CD14-positive monocyte (primary cell): ENCODE measurements at regions not wholly inside any gene's neighbourhood (a gene's known extent, or its start where the extent isn't known, plus 50 kb on each side); places are given as distances from the start of the nearest gene placed in this dataset.
A peak's percentile ranks its signal among the peaks of the same experiment; 100 is the strongest.

Experiments
- DNase-seq, 3 donors: peaks; one replicate each; pipeline ENCODE4 v3.0.0-alpha.2; 2011 to 2022
- H2AFZ ChIP-seq: 2 replicates; pipeline ENCODE4 v1.6.0; 2012; ENCODE audit warnings: mild to moderate bottlenecking, low read depth, low read length, inconsistent platforms; ENCODE audit not compliant: insufficient read depth, poor library complexity, severe bottlenecking
- H3K27ac ChIP-seq, 2 donors: 1 replicate in 1 of 2; 2 replicates in 1 of 2; pipeline ENCODE4 v1.5.1; 2012 to 2013; ENCODE audit warnings: low read length in 2 of 2, control low read depth in 1 of 2, inconsistent platforms in 1 of 2, low read depth in 1 of 2, mild to moderate bottlenecking in 1 of 2
- H3K27me3 ChIP-seq, 2 donors: one replicate each; pipeline versions ENCODE4 v1.6.0 to v1.6.1; 2011 to 2013; ENCODE audit warnings: low read length in 2 of 2; ENCODE audit not compliant: control insufficient read depth in 2 of 2, insufficient read depth in 2 of 2
- H3K36me3 ChIP-seq, 2 donors: replicated peaks in 1 of 2; 1 replicate in 1 of 2; 2 replicates in 1 of 2; pipeline versions ENCODE4 v1.5.1 to v1.6.1; 2012 to 2013; ENCODE audit warnings: low read length in 2 of 2, control low read depth in 1 of 2, inconsistent platforms in 1 of 2, mild to moderate bottlenecking in 1 of 2; ENCODE audit not compliant: insufficient read depth in 2 of 2, control insufficient read depth in 1 of 2
- H3K4me1 ChIP-seq, 2 donors: 1 replicate in 1 of 2; 2 replicates in 1 of 2; pipeline versions ENCODE4 v1.5.1 to v1.6.1; 2012 to 2013; ENCODE audit warnings: low read length in 2 of 2, control low read depth in 1 of 2, inconsistent platforms in 1 of 2, mild to moderate bottlenecking in 1 of 2, moderate library complexity in 1 of 2; ENCODE audit not compliant: insufficient read depth in 2 of 2, control insufficient read depth in 1 of 2
- H3K4me2 ChIP-seq: replicated peaks from 2 replicates; pipeline ENCODE3; 2012; ENCODE audit warnings: low read length, moderate library complexity, mild to moderate bottlenecking; ENCODE audit not compliant: poor library complexity, severe bottlenecking; ENCODE audit errors: extremely low read depth
- H3K4me3 ChIP-seq, 3 experiments: fragments of 200-600 bp in 1 of 3; sonication (generic) in 1 of 3; replicated peaks in 1 of 3; 1 replicate in 2 of 3; 2 replicates in 1 of 3; pipeline ENCODE4 v1.5.1; 2011 to 2013; ENCODE audit warnings: low read length in 3 of 3, mild to moderate bottlenecking in 3 of 3, control low read depth in 2 of 3, low read depth in 2 of 3, inconsistent platforms in 1 of 3, moderate library complexity in 1 of 3
- H3K79me2 ChIP-seq: 2 replicates; pipeline ENCODE4 v1.6.0; 2012; ENCODE audit warnings: mild to moderate bottlenecking, control low read depth, inconsistent platforms, low read length, moderate library complexity; ENCODE audit not compliant: insufficient read depth
- H3K9ac ChIP-seq: 2 replicates; pipeline ENCODE4 v1.6.0; 2017; ENCODE audit warnings: low read length, mild to moderate bottlenecking; ENCODE audit not compliant: insufficient read depth, poor library complexity, severe bottlenecking
- H3K9me3 ChIP-seq, 2 donors: replicated peaks in 1 of 2; 1 replicate in 1 of 2; 2 replicates in 1 of 2; pipeline versions ENCODE4 v1.5.1 to v1.6.1; 2012 to 2013; ENCODE audit warnings: low read length in 2 of 2, control low read depth in 1 of 2; ENCODE audit not compliant: control insufficient read depth in 1 of 2, insufficient read depth in 1 of 2
- H4K20me1 ChIP-seq: 2 replicates; pipeline ENCODE4 v1.6.0; 2012; ENCODE audit warnings: mild to moderate bottlenecking, low read length, control low read depth, moderate library complexity; ENCODE audit not compliant: insufficient read depth
- H3K27ac Mint-ChIP-seq, 7 donors: one replicate each; pipeline ENCODE4 v1.8.0; 2020; ENCODE audit warnings: mild to moderate bottlenecking in 7 of 7, mixed read lengths in 7 of 7, moderate library complexity in 6 of 7, inconsistent platforms in 2 of 7
- H3K27me3 Mint-ChIP-seq, 3 donors: one replicate each; pipeline ENCODE4 v1.8.0; 2021 to 2022; ENCODE audit warnings: low read depth in 3 of 3, mild to moderate bottlenecking in 3 of 3, mixed read lengths in 3 of 3, moderate library complexity in 3 of 3, inconsistent platforms in 1 of 3
- H3K36me3 Mint-ChIP-seq, 2 donors: one replicate each; pipeline ENCODE4 v1.8.0; 2020; ENCODE audit warnings: mixed read lengths in 2 of 2, inconsistent platforms in 1 of 2, mild to moderate bottlenecking in 1 of 2
- H3K4me1 Mint-ChIP-seq: one replicate; pipeline ENCODE4 v1.8.0; 2020; ENCODE audit warnings: mild to moderate bottlenecking, mixed read lengths
- H3K4me3 Mint-ChIP-seq, 2 donors: one replicate each; pipeline ENCODE4 v1.8.0; 2020; ENCODE audit warnings: mild to moderate bottlenecking in 2 of 2, mixed read lengths in 2 of 2, moderate library complexity in 1 of 2
- H3K9me3 Mint-ChIP-seq, 7 donors: one replicate each; pipeline ENCODE4 v1.8.0; 2020 to 2022; ENCODE audit warnings: mixed read lengths in 7 of 7, mild to moderate bottlenecking in 6 of 7, moderate library complexity in 6 of 7, inconsistent platforms in 2 of 7
- WGBS: methylation state at CpG from one replicate; pipeline ENCODE4 v1.1.5; 2013; ENCODE audit warnings: missing lambda C conversion rate; ENCODE audit not compliant: insufficient coverage; 5-methylcytosine and 5-hydroxymethylcytosine counted together
- intact Hi-C, 2 donors: fragments of 100-400 bp; cut with micrococcal nuclease; formaldehyde crosslinking; loops; one replicate each; pipeline versions ENCODE4 v1.15.0 to v1.15.1; 2023
- TF ChIP-seq, protein P1 (sequence below): fragments of 200-600 bp; IDR thresholded peaks from one replicate; pipeline ENCODE4 v1.8.0; 2022; ENCODE audit warnings: antibody characterized with exemption, mild to moderate bottlenecking

DNA sequence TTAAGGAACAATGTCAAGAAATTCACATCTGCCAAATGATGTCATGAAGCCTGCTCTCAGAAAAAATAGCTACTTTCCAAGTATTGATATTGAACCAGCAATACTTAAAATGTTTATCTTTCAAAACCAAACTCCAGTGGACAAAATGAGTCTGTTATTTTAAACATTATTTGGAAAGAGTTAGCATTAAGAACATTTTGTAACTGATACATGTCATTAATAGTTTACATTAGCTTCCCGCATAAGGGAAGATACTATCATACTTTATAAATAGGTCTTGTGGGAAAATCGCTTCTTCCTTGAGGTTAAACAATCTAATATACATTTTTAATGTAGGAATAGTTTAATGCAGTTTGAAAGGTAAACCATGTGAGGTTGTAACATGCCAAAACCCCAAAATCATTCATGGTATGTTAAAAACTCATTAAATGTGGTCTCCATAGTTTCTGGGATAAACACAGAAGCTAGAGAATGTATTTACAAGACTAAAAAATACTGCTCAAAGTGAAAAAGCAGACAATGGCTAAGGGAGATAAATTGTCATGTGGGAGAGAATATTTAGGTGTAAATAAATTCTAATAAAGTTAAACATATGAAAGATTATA is 73.4 kb upstream of the ATP2B1 start:
- H3K27me3 ChIP-seq, result no peaks in the 10 kb centered on the region
- Mint-ChIP-seq H3K4me3 (no peak overlapping the region), H3K27ac (peak overlapping the region in 2 of 7 donors; percentile 8 to 76), H3K9me3 (peaks cover 15 to 28% (median 21%) of the 10 kb centered on the region in 7 donors), H3K36me3 (peaks cover 12 to 14% of the 10 kb centered on the region in 2 donors), H3K4me1 (peaks cover 30% of the 10 kb centered on the region), H3K27me3 (peaks cover 0 to 1% (median 0%) of the 10 kb centered on the region in 3 donors)
- no peaks in the 10 kb centered on the region for H3K79me2 ChIP-seq
- H3K9ac ChIP-seq, result no peak overlapping the region
- TF ChIP-seq, protein P1, sequence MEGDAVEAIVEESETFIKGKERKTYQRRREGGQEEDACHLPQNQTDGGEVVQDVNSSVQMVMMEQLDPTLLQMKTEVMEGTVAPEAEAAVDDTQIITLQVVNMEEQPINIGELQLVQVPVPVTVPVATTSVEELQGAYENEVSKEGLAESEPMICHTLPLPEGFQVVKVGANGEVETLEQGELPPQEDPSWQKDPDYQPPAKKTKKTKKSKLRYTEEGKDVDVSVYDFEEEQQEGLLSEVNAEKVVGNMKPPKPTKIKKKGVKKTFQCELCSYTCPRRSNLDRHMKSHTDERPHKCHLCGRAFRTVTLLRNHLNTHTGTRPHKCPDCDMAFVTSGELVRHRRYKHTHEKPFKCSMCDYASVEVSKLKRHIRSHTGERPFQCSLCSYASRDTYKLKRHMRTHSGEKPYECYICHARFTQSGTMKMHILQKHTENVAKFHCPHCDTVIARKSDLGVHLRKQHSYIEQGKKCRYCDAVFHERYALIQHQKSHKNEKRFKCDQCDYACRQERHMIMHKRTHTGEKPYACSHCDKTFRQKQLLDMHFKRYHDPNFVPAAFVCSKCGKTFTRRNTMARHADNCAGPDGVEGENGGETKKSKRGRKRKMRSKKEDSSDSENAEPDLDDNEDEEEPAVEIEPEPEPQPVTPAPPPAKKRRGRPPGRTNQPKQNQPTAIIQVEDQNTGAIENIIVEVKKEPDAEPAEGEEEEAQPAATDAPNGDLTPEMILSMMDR, result no peak
- no peak overlapping the region for H3K4me3 ChIP-seq
- no peak overlapping the region for H3K4me2 ChIP-seq
- no peak overlapping the region for H2AFZ ChIP-seq
- peaks cover 11 to 13% of the 10 kb centered on the region in 2 donors for H3K9me3 ChIP-seq
- DNase-seq, result no peak
- no peaks in the 10 kb centered on the region for H3K36me3 ChIP-seq
- intact Hi-C loops, result no loop called here
- peaks cover 26 to 36% of the 10 kb centered on the region in 2 donors for H3K4me1 ChIP-seq
- WGBS, result no CpG with 5 or more reads among the region's 2 CpGs
- H3K27ac ChIP-seq, result no peak overlapping the region
- H4K20me1 ChIP-seq, result no peaks in the 10 kb centered on the region

- Histone ChIP-seq H4K20me1 (no peaks in the 10 kb centered on the region), H3K36me3 (no peaks in the 10 kb centered on the region), H3K4me1 (peaks cover 26 to 36% of the 10 kb centered on the region in 2 donors), H3K4me3 (no peak overlapping the region), H3K9me3 (peaks cover 6% of the 10 kb centered on the region in 2 donors), H3K9ac (no peak overlapping the region), H3K27me3 (no peaks in the 10 kb centered on the region), H3K4me2 (no peak overlapping the region), H3K79me2 (no peaks in the 10 kb centered on the region), H2AFZ (no peak overlapping the region), H3K27ac (peak overlapping the region in 1 of 2 donors; percentile 19)
- peak; percentile 71 to 84 (median 83) for DNase-seq
- peaks cover 30% of the 10 kb centered on the region for H3K4me1 Mint-ChIP-seq
- intact Hi-C loops, result no loop called here
- H3K27ac Mint-ChIP-seq, result peak overlapping the region; percentile 63 to 92 (median 90)
- peak overlapping the region in 1 of 2 donors; percentile 40 for H3K4me3 Mint-ChIP-seq
- peaks cover 0 to 1% (median 0%) of the 10 kb centered on the region in 3 donors for H3K27me3 Mint-ChIP-seq
- WGBS, result 0% methylated on average over 1 of the region's 1 CpG
- TF ChIP-seq, protein P1, result no peak
- H3K9me3 Mint-ChIP-seq, result peaks cover 11 to 20% (median 17%) of the 10 kb centered on the region in 7 donors
- H3K36me3 Mint-ChIP-seq, result peaks cover 9 to 12% of the 10 kb centered on the region in 2 donors
These were observed 72.5 kb upstream of the ATP2B1 start for GRCh38 chr12:89781156-89781555.
